Putamen (tissue), 1 donor: ENCODE measurements at regions not wholly inside any gene's neighbourhood (a gene's known extent, or its start where the extent isn't known, plus 50 kb on each side); places are given as distances from the start of the nearest gene placed in this dataset.

ENCODE experiments used
- DNase-seq: peaks from one replicate; pipeline ENCODE4 v3.0.0-alpha.2; 2016; ENCODE audit warnings: low spot score

- no peak for DNase-seq
Measured at GRCh38 chr21:32216293-32216692, 62.6 kb downstream of the MIS18A start.

GRCh38 chr21:32215306-32215685, 63.6 kb downstream of the MIS18A start:
- DNase-seq: no peak

GRCh38 chr21:32214654-32215305, 64.1 kb downstream of the MIS18A start:
- no peak for DNase-seq

GRCh38 chr21:32212116-32212515, 66.7 kb downstream of the MIS18A start:
- peak; percentile 35 for DNase-seq

GRCh38 chr21:32211306-32211705, 67.5 kb downstream of the MIS18A start:
- DNase-seq: no peak

GRCh38 chr21:32209580-32209979, 69.3 kb downstream of the MIS18A start:
- no peak for DNase-seq

- DNase-seq: no peak
Measured at GRCh38 chr21:32207406-32207716, 71.5 kb downstream of the MIS18A start.

GRCh38 chr21:32206631-32207405, 72.0 kb downstream of the MIS18A start:
- DNase-seq: no peak

GRCh38 chr21:32203877-32204480, 74.9 kb downstream of the MIS18A start:
- DNase-seq: no peak

GRCh38 chr21:32200029-32200428, 78.8 kb downstream of the MIS18A start:
- DNase-seq: no peak

GRCh38 chr21:32198384-32198783, 80.5 kb downstream of the MIS18A start:
- DNase-seq: no peak

GRCh38 chr21:32197896-32198295, 81.0 kb downstream of the MIS18A start:
- DNase-seq: no peak

- no peak for DNase-seq
Measured at GRCh38 chr21:32196001-32196400, 82.8 kb downstream of the MIS18A start.

GRCh38 chr21:32193098-32193465, 85.8 kb downstream of the MIS18A start:
- no peak for DNase-seq

GRCh38 chr21:32192291-32193097, 86.4 kb downstream of the MIS18A start:
- no peak for DNase-seq

GRCh38 chr21:32190493-32191144, 88.2 kb downstream of the MIS18A start:
- no peak for DNase-seq

GRCh38 chr21:32189688-32190483, 89.0 kb downstream of the MIS18A start:
- peak; percentile 18 for DNase-seq

GRCh38 chr21:32186804-32187203, 92.0 kb downstream of the MIS18A start:
- DNase-seq: no peak

GRCh38 chr21:32185726-32186125, 93.1 kb downstream of the MIS18A start:
- DNase-seq: no peak

- no peak for DNase-seq
Measured at GRCh38 chr21:32185103-32185502, 93.7 kb downstream of the MIS18A start.

- no peak for DNase-seq
Measured at GRCh38 chr21:32184485-32184884, 94.4 kb downstream of the MIS18A start.
